ENCODE measurements at regions not wholly inside any gene's neighbourhood (a gene's known extent, or its start where the extent isn't known, plus 50 kb on each side); places are given as distances from the start of the nearest gene placed in this dataset.
A peak's percentile ranks its signal among the peaks of the same experiment; 100 is the strongest.

DNA sequence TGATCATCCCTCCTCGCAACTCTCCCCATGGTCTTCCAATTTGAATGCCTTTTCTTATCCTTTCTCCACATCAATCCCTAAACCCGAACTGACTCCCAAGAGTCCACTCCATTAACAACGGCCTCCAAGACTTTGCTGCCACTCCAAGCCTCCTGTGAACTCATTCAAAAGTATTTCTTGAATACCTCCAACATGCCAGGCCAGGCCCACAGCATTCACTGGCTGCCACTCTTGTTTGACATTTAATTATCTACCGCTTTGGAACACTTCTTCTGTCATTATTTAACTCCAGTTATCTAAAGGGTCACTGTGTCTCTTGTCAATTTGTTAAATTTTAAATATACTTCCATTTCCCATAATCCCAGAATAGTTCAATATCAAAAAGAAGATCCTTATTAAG is 378.9 kb downstream of the EFNA5 start:
- DNase-seq = no peak

DNA sequence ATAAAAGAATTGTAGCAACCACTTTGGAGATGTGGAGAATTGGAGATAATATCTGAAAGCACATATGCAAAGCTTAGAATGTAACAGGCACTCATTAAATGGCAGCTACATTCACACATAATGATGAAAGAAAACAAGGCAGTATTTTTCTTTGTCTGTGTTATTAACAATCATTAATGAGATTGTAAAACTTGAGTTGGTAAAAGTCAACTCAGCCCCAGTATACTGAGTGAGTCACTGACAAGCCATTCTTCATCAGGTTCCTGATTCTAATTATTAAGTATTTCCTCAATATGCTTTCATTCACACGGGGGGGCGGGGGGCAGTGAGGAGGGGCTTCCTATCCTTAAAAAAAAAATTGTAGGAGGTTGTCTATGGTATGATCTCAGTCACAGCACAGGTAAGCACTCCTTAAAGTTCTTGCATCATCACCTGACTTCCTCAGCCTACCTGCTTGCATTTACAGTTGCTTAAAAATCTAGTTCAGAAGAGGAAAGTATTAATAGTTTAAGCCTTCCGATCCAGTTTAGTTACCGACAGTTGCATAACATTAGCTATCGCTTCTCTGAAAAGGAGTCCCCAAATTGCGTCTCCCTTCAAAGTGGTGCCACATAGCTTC is 379.8 kb downstream of the EFNA5 start:
- no peak for DNase-seq

DNA sequence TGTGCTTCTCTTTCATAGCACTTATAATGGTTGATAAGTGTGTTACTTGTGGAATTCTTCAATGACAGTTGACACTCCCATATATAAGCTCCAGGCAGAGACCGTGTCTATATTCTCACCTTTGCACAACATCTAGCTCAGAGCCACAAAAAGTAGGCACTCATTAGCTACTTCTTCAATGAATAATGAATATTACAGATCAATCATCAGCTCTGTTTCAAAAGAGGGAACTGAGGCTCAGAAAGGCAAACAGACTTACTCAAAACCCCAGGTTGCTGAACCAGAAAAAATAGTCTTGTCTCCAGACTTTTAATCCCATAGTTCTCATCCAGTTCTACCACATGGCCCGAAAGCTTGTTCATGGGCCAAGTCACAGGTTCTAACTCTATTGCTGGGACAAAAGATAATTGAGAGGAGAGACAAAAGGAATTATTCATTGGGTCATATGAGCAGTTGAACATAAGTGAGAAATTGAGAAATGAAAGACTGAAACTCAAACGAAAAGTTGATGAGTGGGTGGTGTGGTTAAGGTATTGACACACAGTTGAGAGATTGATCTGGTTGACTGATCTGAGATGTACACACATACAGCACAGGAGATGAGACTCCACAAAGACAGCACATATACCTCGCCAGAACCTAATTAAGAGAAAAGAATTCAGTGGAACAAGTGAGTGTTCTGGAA is 381.6 kb downstream of the EFNA5 start:
- no peak for DNase-seq

DNA sequence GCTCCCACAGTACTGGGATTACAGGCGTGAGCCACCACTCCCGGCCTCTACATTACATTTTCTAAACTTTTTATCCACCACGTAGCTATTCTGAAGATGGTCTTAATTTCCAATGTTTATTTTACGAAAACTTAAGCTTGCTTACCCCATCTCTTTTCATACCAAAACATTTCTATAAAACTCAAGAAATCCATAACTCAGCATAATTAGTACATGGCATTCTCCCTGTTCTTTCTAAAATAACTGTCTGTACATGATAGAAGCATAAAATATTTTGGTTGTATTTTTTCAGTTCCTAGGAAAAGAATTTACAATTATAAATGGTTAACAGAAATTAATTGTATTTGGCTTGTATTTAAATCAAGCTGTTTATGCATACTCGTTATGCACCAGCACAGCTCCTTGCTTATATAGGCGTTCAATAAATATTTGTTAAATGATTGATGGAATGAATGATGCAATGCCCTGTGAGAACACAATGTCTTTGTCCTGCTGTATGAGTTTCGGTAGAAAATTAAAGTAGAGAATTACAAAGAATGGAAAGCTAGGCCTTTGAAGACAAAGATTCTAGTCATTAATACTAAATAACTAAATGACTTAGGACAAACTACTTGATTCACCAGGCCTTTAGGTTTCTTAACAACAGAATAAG is 384.2 kb downstream of the EFNA5 start:
- DNase-seq = no peak

DNA sequence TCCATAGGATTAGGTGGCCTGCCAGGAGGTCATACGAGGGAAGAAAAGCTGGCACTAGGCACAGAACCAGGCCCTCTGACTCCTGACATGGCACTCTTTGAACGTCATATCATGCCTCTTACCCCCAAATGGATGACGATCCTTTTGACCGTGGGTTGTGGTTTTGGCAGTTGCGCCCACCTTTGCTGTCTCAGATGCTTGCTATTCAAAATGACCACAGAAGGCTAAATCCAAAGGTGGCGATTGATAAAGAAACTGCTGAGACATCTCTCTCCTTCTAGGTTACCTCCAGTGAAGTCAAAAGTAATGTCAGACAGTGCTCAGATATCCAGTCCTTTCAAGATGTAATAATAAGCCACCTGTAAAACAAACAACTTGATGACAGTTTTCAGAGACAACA is 385.0 kb downstream of the EFNA5 start:
- no peak for DNase-seq

DNA sequence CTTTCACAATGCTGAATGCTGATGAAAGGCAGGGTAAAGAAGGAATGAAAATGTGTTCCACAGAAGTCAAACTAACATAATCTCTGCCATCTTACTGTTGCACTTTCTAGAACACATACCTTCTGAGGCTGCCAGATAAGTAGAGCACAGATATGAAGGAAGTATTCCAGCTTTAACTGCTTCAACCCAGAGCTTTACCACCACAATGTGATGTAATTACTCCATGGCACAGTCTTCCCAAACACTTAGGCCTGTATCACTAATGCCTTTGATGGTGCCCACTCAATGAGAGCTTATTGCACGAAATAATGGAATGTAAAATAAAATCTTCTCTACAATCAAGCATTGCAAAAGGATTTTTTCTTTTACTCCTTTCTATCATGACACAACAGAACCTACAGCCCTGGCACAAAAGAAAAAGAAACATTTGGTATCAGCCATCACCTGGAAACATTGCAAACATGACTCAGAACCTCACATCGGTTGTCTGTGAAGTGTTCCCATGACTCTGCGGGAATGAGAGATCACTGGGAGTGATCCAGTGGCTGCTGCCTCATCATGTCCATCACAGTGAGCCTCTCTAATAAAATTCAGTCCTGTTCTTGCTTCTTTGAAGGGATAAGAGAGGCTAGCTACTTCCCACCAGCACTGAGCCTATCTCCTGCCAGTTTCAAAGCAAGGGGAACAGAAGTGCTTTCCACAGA is 385.8 kb downstream of the EFNA5 start:
- DNase-seq = peak; percentile 31

DNA sequence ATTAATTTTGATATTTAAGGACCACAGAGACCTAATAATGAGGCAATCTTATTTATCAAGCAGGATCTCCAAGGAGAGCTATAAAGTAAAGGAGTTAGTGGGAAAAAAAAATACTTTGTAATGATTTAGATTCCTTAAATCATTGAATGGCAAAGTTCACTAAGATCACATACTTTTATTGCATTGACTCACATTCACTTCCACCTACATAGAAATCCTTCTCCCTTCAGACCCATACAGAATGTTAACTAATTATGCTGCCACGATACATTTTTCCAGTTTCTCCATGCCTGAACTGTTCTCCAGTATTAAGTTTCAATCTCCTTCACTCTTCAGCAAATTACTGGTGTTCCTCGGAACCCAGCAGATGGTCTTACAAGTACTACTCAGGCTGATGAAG is 388.7 kb downstream of the EFNA5 start:
- DNase-seq = peak; percentile 50

DNA sequence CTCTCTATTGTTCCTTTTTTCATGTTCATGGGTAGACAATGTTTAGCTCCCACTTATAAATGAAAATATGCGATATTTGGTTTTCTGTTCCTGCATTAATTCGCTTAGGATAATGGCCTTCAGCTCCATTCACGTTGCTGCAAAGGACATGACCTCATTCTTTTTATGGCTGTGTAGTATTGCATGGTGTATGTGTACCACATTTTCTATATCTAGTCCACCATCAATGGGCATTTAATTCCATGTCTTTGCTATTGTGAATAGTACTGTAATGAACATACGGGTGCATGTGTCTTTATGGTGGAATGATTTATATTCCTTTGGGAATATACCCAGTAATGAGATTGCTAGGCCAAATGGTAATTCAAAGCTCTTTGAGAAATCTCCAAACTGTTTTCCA is 392.0 kb downstream of the EFNA5 start:
- DNase-seq = peak; percentile 8

DNA sequence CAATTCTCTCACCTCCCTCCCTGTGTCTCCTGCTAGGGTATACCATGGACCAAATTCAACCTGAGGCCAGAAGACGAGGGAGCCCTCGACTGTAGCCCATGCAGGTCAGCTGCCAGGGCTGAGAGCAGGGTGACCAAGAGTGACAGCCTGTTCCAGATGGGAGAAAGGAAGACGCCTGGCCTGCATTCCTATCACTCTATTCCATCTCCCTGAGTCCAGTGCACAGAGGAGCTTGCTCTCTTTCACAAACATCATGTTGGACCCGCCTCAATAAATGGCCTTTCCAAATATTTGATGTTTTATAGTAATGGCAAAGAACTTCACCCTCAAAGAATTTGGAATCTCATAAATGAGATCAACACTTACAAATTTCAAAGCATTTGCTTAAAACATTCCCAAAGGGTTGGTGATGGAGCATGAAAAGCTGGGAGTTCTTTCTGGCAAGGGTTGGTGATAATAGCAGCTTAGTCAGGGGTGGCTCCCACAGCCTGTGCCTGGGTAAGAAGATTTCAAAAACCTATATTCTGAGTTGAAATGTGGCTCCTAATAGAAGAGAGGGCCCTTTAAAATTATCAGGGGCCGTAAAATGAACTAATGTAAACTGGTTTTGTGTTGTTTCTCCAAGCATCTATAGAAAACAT is 393.1 kb downstream of the EFNA5 start:
- no peak for DNase-seq

DNA sequence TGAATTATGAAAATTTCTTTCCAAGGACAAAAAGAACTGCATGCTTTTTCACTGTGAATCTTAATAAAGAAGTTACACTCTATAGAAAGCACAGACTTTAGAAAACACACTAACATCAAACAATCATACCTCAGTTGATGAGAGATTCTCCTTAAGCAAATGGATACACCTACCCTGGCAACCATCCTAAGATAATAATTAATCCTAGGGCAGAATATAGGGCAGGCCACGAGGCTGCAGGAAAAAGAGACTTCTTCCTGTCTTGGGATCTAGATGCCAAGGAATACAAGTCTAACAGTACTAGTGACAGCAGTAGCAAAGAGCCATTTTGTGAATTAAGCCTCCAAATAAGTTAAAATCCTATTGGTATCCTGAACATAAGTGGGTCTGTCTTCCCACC is 395.4 kb downstream of the EFNA5 start:
- DNase-seq = no peak

DNA sequence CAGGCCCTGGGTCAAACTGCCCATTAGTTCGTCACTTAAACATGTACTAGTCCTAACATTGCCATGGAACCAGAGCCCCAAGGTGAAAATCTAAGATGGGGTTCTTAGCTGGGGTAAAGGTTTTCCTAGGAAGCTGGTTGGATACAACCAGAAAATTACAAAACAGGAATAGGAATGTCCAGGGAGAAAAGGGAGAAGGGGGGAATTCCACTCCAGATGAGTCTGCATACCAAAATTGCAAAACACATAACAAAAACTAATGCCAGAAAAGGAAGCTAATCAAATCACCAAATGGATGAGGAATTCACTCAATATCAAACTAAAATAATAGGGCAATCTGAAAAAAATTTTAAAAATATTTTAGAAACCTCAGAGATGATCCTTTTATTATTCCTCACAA is 396.2 kb downstream of the EFNA5 start:
- peak; percentile 14 for DNase-seq

DNA sequence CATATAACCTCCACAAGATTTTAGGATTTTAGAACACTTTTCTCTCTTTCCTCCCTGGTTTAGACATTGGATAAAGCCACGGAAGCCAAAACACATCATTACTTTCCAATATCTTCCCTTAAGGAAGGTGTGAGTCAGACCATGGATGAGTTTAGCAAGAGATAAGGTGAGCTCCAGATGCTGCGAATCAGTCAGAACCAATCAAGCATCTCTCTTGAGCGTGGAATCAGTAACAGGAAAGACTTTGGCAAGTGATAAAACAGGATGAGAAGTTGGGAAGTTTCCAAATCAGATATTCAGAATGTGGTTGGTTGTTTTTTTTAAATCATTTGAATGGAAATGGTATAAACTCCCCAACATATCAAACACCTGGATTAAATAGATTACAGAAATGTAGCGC is 397.8 kb downstream of the EFNA5 start:
- peak; percentile 2 for DNase-seq

DNA sequence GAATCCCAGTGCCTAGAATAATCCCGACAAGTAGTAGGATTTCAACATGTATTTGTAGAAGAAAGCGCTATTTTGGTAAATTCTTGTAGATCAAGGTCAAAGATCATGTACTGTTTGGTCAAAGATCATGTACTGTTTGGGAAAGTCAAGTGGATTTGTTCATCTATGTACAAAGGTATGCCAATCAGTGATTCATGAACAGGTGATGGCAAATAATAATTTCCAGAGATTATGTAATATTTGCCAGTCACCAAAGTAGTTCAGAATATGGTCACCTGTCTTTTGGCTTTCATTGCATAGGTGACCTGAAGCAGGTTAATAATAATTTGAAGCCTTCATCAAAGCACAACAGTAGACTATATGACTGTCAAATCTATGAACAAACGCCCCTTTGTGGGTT is 398.2 kb downstream of the EFNA5 start:
- no peak for DNase-seq

DNA sequence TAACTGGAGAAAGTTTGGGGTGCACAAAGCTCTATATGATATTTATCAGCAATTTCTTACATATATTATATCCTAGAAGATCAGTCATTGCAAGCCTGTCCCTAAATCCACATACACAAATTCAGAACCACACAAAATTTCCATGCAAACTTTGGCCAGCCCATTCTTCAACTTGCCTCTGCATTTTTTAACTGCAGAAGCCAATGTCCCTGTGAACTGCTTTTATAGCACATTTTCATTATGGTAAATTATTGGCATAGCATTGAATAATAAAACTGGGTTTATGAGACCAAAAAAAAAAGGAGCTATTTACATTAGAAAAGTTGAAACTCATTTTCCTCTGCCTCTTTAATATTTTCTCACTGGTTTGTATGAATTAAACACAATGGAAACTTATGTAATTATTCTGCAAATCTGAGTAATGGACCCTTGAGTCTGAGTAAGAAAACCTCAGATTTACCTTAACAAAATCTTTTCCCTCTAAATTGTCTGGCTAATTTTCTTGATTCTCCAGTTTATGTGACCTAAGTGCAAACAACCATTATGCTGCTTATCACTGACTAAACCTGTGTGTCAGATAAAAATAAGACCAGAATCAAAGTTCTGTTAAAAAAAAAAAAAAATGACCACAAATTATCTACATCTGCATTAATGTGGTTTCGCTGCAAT is 398.9 kb downstream of the EFNA5 start:
- DNase-seq = no peak

DNA sequence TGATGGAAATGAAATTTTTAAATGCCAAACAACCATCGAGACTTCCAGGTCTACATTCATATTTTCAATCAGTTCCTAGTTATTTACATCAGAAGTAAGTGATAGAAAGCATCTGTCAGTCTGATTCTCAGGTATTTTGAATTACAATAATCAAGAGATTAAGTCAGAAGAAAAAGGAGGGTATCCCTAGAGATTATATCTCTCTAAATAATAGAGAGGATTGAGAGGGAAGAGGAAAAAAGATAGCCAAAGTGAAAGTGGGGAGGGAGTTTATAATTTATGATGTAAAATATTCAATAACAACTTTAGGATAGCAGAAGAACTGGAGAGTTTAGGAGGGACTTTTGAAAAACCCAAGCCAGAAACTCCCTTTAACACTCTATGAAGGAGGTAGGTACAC is 400.2 kb downstream of the EFNA5 start:
- no peak for DNase-seq

DNA sequence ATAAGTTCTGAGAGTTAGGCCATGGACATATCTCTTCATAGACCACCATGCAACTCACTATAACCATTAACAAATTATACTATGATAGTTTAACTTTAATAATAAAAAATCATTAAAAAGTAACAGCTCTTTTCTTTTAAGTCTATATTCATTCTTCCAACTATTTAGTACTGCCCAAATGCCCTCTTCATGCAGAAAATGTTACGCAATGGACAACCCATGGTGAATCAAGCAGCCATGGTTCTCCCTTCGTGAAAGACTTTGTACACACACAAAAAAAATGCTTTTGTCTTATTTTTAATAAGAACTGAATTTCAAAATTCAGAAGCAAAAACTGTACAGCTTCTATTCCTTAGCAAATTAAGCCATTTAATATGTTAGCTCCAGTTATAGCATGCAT is 401.1 kb downstream of the EFNA5 start:
- DNase-seq = no peak

DNA sequence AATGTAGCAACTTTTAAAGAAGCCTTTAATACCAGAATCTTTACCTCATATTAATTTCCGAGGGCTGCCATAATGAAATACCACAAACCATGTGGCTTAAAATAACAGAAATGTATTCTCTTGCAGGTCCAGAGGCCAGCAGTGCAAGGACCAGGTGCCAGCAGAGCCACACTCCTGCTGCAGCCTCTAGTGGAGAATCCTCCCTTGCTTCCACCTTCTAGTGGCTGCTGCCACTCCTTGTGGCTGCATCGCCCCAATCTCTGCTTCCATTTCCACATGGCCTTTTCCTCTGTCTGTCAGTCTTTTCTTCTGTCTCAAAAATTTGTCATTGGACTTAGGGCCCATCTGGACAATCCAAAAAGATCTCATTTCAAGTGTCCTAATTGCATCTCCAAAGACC is 401.5 kb downstream of the EFNA5 start:
- no peak for DNase-seq

DNA sequence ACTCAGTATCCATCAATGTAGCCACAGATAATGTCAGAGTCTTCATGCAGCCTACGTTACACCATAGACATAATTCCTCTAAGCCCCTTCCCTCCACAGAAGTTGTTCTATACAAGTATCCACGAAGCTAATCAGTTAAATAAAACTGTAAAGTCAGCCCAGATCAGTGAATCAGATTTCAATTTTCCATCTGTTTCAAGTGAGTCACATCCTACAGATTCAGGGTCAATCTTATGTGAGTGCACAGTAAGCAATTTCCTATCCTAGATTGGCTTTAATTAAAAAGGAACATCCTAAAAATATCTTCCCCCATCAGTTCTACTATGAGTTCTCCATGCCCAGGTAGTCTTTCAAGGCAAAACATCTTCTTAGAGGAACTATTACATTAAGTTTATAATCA is 402.5 kb downstream of the EFNA5 start:
- peak; percentile 47 for DNase-seq

DNA sequence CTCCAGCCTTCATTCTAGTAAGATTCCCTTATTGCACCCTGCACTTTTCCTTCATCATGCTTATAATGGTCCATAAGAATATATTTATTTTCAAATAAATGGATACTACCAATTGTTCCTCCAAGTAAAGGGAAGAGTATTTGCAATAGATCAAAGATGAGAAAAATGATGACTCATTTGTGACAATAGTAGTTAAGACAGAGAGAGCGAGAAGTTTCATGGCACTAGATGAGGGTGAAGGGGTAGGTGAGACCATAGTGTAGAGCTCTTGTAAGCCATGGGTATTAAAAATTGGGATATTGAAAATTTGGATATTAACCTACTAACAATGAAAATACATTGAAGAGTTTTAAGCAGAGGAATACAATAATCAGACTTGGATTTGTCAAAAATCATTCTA is 404.6 kb downstream of the EFNA5 start:
- DNase-seq = no peak

DNA sequence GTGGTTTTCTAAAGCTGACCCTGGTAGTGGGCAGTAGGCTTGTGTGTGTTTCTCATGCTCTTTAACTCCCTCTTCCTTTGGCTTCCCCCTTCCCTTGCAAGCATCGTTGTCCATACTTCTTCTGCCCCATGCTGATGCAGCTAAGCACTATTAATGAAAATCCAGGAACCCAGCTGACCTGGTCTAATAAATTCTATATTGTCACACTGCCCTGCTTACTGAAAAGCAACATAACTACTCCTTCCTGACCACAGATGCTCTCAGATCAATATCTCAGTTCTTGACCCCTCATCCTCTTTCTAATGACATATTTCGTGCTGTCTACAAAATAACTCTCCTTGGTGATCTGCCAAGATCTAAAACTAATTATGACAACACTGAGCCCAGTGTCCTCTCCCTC is 405.5 kb downstream of the EFNA5 start:
- no peak for DNase-seq

DNA sequence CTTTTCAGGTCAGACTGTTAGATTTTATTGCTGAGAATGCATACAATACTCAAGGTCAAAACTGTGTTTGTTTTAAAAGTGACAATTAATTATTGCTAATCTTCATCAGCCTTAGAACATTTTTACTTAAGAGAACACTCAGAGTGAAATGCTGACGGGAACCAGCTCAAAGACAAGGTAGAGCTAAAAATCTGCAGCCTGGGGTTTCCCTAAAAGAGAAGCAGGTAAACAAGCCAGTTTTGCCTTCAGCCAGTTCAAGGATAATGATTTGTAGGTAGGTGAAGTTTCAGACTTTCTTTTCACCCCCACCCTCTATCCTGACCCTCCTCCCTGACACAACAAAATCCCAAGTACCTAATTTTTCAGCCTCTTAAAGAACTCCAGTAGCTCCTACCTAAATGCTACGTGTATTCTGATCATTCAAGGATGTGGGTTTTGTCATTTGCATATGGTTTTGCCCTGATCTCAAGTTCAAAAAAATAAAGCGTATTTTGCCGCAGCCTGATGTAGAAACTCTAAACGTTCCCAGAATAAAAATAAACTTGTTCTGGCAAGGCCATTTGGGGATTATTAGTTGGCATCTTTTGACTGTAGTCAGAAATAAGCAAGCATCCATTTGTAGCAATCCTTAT is 407.2 kb downstream of the EFNA5 start:
- DNase-seq = no peak

DNA sequence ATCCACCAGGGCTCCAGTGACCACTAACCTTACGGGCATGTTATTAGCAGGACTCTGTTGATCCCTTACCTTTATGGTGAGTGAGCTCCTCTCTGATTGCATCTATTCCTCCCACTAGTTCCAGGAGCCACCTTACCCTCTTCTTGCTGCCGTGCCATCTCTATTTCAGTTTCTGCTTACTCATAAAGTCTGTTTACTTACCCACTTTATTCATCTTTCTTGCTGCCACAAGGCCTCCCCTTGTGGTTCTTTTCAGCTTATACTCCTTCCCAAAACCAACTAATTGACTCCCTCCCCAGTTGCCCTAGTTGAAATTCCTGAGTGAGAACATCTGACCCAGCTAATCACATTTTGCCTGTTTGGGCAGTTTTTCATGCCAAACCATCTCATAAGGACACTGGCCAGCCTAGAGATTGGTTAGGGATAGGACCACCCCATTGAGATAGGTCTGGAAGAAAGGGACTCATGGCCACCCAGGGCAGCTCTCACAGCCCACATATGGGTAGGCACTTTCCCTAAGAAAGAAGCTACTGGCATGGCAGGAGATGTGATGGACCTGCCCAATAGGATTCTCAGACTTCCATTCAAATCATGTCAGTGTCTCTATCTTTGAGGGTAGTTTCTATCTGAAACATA is 412.7 kb downstream of the EFNA5 start:
- no peak for DNase-seq
